OCI-LY1 (cell line): ENCODE measurements at regions not wholly inside any gene's neighbourhood (a gene's known extent, or its start where the extent isn't known, plus 50 kb on each side); places are given as distances from the start of the nearest gene placed in this dataset.

Experiments
- CTCF ChIP-seq: fragments of 200-600 bp; sonication (generic), shearing (Covaris generic); IDR thresholded peaks from 2 replicates; pipeline ENCODE4 v1.5.1; 2017; ENCODE audit warnings: mild to moderate bottlenecking, antibody characterized with exemption, low read length, moderate library complexity, mixed read lengths
- EZH2 ChIP-seq: fragments of 200-600 bp; sonication (generic), shearing (Covaris generic); IDR thresholded peaks from 2 replicates; pipeline ENCODE4 v1.8.0; 2017; ENCODE audit warnings: borderline replicate concordance, mixed run types, mild to moderate bottlenecking, antibody characterized with exemption, low read length, moderate library complexity, mixed read lengths

DNA sequence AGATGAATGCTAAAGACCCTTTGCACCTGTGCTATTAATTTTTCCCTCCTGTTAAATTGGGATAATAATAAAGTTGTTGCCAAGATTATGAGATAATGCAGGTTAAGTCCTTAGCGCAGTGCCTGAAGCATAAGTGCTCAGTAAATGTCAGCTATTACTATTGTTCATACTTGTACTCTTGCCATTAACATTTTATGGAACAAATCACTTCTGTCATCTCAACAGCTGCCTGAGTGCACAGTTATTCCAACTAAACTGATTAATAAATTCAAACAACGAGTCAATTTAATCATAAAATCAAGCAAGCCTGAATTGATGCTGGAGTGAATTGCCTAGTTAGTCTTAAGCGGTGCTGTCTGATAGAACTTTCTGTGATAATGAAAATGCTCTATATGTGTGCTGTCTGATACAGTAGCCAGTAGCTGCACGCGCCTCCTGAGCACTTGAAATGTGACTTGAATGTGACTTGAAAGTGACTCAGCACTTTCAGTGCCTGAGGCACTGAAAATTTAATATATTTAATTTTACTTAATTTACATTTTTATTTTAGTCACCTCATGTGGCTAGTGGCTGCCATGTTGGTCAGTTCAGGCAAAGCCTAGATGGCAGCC is 198.7 kb upstream of the PFN2 start:
- TF ChIP-seq CTCF (no peak), EZH2 (no peak)
